SH-SY5Y (cell line): ENCODE measurements at regions not wholly inside any gene's neighbourhood (a gene's known extent, or its start where the extent isn't known, plus 50 kb on each side); places are given as distances from the start of the nearest gene placed in this dataset.

Experiments used
- GATA2 ChIP-seq: IDR thresholded peaks from 2 replicates; pipeline ENCODE4 v1.6.1; 2011; ENCODE audit warnings: mild to moderate bottlenecking, low read depth, low read length
- GATA3 ChIP-seq: IDR thresholded peaks from 2 replicates; pipeline ENCODE4 v1.6.1; 2011; ENCODE audit warnings: low read depth, mild to moderate bottlenecking, low read length, moderate library complexity

- TF ChIP-seq GATA3: no peak
- TF ChIP-seq GATA2: no peak
Observed at GRCh38 chr5:72703876-72704275, 112.6 kb upstream of the TNPO1 start.

GRCh38 chr5:72702881-72703434 lies 113.5 kb upstream of the TNPO1 start:
- TF ChIP-seq GATA2 (no peak), GATA3 (no peak)

- TF ChIP-seq GATA2 (peak; percentile 22; the same call in 1 of the 2 replicates), GATA3 (peak; percentile 46)
Observed at GRCh38 chr5:72698481-72698880, 118.0 kb upstream of the TNPO1 start.

- TF ChIP-seq GATA3: no peak
- TF ChIP-seq GATA2: no peak
Observed at GRCh38 chr5:72697622-72698021, 118.8 kb upstream of the TNPO1 start.

- no peak for TF ChIP-seq GATA3
- no peak for TF ChIP-seq GATA2
Observed at GRCh38 chr5:72695659-72696058, 120.8 kb upstream of the TNPO1 start.

- TF ChIP-seq GATA3 (no peak), GATA2 (no peak)
Observed at GRCh38 chr5:72694856-72695255, 121.6 kb upstream of the TNPO1 start.

GRCh38 chr5:72693546-72694205 lies 122.8 kb upstream of the TNPO1 start:
- peak; percentile 84 for TF ChIP-seq GATA2
- TF ChIP-seq GATA3: peak; percentile 95

GRCh38 chr5:72692651-72693442 lies 123.6 kb upstream of the TNPO1 start:
- TF ChIP-seq GATA2 (peak; percentile 60), GATA3 (no peak)

GRCh38 chr5:72692231-72692637 lies 124.2 kb upstream of the TNPO1 start:
- TF ChIP-seq GATA2 (no peak), GATA3 (no peak)

- TF ChIP-seq GATA2 (no peak), GATA3 (no peak)
Observed at GRCh38 chr5:72691751-72692150, 124.7 kb upstream of the TNPO1 start.

GRCh38 chr5:72688916-72689315 lies 127.5 kb upstream of the TNPO1 start:
- peak; percentile 83 for TF ChIP-seq GATA3
- peak; percentile 32; the same call in 1 of the 2 replicates for TF ChIP-seq GATA2

- TF ChIP-seq GATA2 (no peak), GATA3 (no peak)
Observed at GRCh38 chr5:72687288-72687687, 129.2 kb upstream of the TNPO1 start.

- TF ChIP-seq GATA3: no peak
- no peak for TF ChIP-seq GATA2
Observed at GRCh38 chr5:72682561-72682960, 133.9 kb upstream of the TNPO1 start.

GRCh38 chr5:72681781-72682180 lies 134.7 kb upstream of the TNPO1 start:
- TF ChIP-seq GATA3 (no peak), GATA2 (no peak)

- no peak for TF ChIP-seq GATA3
- TF ChIP-seq GATA2: no peak
Observed at GRCh38 chr5:72677447-72677846, 139.0 kb upstream of the TNPO1 start.

- TF ChIP-seq GATA3: no peak
- no peak for TF ChIP-seq GATA2
Observed at GRCh38 chr5:72673623-72674022, 142.8 kb upstream of the TNPO1 start.

GRCh38 chr5:72673180-72673579 lies 143.3 kb upstream of the TNPO1 start:
- TF ChIP-seq GATA2 (no peak), GATA3 (no peak)
